HEK293T (cell line): ENCODE measurements at regions not wholly inside any gene's neighbourhood (a gene's known extent, or its start where the extent isn't known, plus 50 kb on each side); places are given as distances from the start of the nearest gene placed in this dataset.

Experiments used
- ARNT ChIP-seq: fragments of 450-650 bp; IDR thresholded peaks from 2 replicates; pipeline ENCODE4 v1.6.1; 2017; ENCODE audit warnings: mild to moderate bottlenecking
- BHLHE40 ChIP-seq: fragments of 450-650 bp; IDR thresholded peaks from 2 replicates; pipeline ENCODE4 v1.6.1; 2016; ENCODE audit warnings: mild to moderate bottlenecking, moderate library complexity, borderline replicate concordance
- FOXM1 ChIP-seq: fragments of 450-650 bp; IDR thresholded peaks from 2 replicates; pipeline ENCODE4 v1.6.1; 2017; ENCODE audit warnings: mild to moderate bottlenecking, borderline replicate concordance
- L3MBTL2 ChIP-seq: fragments of 450-650 bp; conservative IDR thresholded peaks from 2 replicates; pipeline ENCODE4 v1.6.1; 2016; ENCODE audit warnings: mild to moderate bottlenecking
- LEF1 ChIP-seq: fragments of 450-650 bp; IDR thresholded peaks from 2 replicates; pipeline ENCODE4 v1.6.1; 2017; ENCODE audit warnings: mild to moderate bottlenecking, borderline replicate concordance
- SP1 ChIP-seq: fragments of 450-650 bp; IDR thresholded peaks from 2 replicates; pipeline ENCODE4 v1.6.1; 2017

GRCh38 chr17:72439893-72440502 lies 319.2 kb downstream of the SOX9 start:
- TF ChIP-seq SP1 (no peak), FOXM1 (no peak), ARNT (no peak), LEF1 (no peak), BHLHE40 (no peak), L3MBTL2 (no peak)
